Epithelial cell of proximal tubule (primary cell): ENCODE measurements at regions not wholly inside any gene's neighbourhood (a gene's known extent, or its start where the extent isn't known, plus 50 kb on each side); places are given as distances from the start of the nearest gene placed in this dataset.
"Not testable (repeated sequence)": the region's sequence is repeated elsewhere in the genome, so short reads cannot be mapped to it uniquely, and the experiment has no call there.

Experiments
- DNase-seq: peaks from one replicate; pipeline ENCODE4 v3.0.0-alpha.2; 2011; ENCODE audit warnings: low read depth
- H3K4me3 ChIP-seq: 2 replicates; pipeline ENCODE4 v1.5.1; 2011; ENCODE audit warnings: low read depth, mild to moderate bottlenecking, low read length
- CTCF ChIP-seq: conservative IDR thresholded peaks from 2 replicates; pipeline ENCODE4 v1.5.1; 2012; ENCODE audit warnings: low read depth, mild to moderate bottlenecking, low read length

- no peak for DNase-seq
- no peak for TF ChIP-seq CTCF
- H3K4me3 ChIP-seq = no peak overlapping the region
These were observed 138.9 kb downstream of the SMIM20 start for GRCh38 chr4:26052663-26053541.

GRCh38 chr4:26053761-26054160 is 139.7 kb downstream of the SMIM20 start:
- no peak for TF ChIP-seq CTCF
- DNase-seq = no peak
- H3K4me3 ChIP-seq = no peak overlapping the region

GRCh38 chr4:26055855-26056254 is 141.8 kb downstream of the SMIM20 start:
- peak; percentile 11 for TF ChIP-seq CTCF
- no peak overlapping the region for H3K4me3 ChIP-seq
- no peak for DNase-seq

DNA sequence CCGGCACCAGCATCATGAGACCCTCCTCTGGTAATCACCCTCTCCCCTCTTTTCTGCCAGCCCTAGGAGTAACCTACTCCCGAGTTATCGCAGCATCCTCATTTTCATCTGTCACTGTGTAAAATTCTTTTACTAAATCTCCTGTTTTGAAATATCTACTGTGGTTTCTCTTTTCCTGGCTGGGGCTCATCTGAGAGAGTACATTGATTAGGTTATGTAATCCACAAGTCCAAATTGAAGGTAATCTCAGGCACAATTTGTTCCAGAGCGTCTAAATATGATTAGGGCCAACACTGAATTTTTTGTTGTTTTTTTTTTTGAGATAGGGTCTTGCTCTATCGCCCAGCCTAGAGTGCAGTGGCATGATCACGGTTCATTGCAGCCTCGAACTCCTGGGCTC is 142.4 kb downstream of the SMIM20 start:
- no peak for DNase-seq
- H3K4me3 ChIP-seq = no peak overlapping the region
- no peak for TF ChIP-seq CTCF

- not testable (repeated sequence) for DNase-seq, H3K4me3 ChIP-seq
These were observed 143.8 kb downstream of the SMIM20 start for GRCh38 chr4:26057839-26058238.

DNA sequence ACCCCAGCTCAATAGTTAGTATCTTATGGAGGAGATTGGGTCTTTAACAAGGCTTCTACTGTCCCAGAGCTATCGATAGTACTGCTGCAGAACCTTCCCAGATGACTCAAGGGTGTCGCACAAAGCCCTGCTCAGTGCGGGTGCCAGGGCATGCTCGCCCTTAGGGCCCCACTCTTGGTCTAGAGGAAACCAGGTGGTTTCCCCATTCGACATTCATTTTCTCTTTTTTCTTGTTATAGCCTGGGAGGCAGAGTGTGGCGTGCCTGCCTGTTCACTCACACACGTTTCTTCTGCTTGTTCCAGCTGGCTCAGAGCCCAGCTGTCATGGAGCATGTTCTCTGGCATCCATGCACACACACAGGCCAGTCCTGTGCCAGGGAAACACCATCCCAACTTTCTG is 144.5 kb downstream of the SMIM20 start:
- TF ChIP-seq CTCF = no peak
- no peak for DNase-seq
- H3K4me3 ChIP-seq = no peak overlapping the region

DNA sequence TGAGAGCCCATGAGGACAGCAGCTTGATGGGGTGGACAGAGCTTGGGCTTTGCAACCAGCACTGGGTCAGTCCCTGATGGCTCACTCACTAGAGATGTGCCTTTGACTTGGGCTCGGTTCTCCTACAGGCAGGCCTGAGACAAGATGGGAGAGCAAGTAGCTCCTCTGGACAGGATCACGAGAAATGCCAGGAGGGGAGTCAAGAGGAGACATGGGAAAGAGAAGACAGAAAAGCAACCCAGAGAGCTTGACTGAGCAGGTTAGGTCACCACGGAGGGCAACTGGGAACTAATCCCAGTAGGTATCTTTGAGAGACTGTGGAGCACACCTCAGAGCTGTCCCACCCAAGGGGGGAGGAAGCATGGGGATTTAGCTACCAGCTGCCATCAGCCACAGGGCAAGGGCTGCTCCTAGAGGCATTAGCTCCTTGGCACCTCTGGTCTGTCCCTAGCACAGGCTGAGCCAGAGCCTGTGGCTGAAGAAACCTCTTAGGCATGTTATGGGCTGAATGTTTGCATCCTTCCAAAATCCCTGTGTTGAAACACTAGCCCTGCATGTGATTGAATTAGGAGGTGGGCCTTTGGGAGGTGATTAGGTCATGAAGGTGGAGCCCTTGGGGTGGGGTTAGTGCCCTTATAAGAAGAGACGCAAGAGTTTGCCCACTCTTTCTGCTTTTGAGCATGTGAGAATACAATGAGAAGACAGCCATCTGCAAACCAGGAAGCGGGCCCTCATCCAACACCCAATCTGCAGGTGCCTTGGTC is 145.6 kb downstream of the SMIM20 start:
- DNase-seq = no peak
- no peak overlapping the region for H3K4me3 ChIP-seq
- no peak for TF ChIP-seq CTCF
